H1 (cell line): ENCODE measurements at regions not wholly inside any gene's neighbourhood (a gene's known extent, or its start where the extent isn't known, plus 50 kb on each side); places are given as distances from the start of the nearest gene placed in this dataset.

Experiments
- GABPA ChIP-seq: IDR thresholded peaks from 2 replicates; pipeline ENCODE4 v1.6.1; 2011; ENCODE audit warnings: mild to moderate bottlenecking, low read length, moderate library complexity, borderline replicate concordance; ENCODE audit not compliant: insufficient read depth
- KDM1A ChIP-seq: fragments of 200-600, 300-600 bp; sonication (generic); IDR thresholded peaks from 2 replicates; pipeline ENCODE4 v1.7.1; 2016; ENCODE audit warnings: mild to moderate bottlenecking, low read length, borderline replicate concordance
- KDM5A ChIP-seq: fragments of 200-600 bp; IDR thresholded peaks from 2 replicates; pipeline ENCODE4 v1.7.1; 2012; ENCODE audit warnings: mild to moderate bottlenecking, low read length, inconsistent platforms, mixed read lengths
- TBP ChIP-seq: IDR thresholded peaks from 2 replicates; pipeline ENCODE4 v1.6.1; 2011; ENCODE audit warnings: low read depth, low read length, improper control_type of control experiment
- YY1 ChIP-seq: IDR thresholded peaks from 2 replicates; pipeline ENCODE4 v1.6.1; 2011; ENCODE audit warnings: low read depth, mild to moderate bottlenecking, low read length
- TF ChIP-seq, protein P1 (sequence below): IDR thresholded peaks from 2 replicates; pipeline ENCODE4 v1.6.1; 2011; ENCODE audit warnings: low read depth, mild to moderate bottlenecking, low read length; ENCODE audit not compliant: insufficient read depth

- TF ChIP-seq KDM1A (no peak), YY1 (no peak), GABPA (no peak), TBP (no peak), KDM5A (no peak)
- TF ChIP-seq, protein P1, sequence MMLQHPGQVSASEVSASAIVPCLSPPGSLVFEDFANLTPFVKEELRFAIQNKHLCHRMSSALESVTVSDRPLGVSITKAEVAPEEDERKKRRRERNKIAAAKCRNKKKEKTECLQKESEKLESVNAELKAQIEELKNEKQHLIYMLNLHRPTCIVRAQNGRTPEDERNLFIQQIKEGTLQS: no peak
These were observed 298.0 kb downstream of the DKK2 start (continued) for GRCh38 chr4:106738121-106738520.
